ENCODE measurements at regions not wholly inside any gene's neighbourhood (a gene's known extent, or its start where the extent isn't known, plus 50 kb on each side); places are given as distances from the start of the nearest gene placed in this dataset.

DNA sequence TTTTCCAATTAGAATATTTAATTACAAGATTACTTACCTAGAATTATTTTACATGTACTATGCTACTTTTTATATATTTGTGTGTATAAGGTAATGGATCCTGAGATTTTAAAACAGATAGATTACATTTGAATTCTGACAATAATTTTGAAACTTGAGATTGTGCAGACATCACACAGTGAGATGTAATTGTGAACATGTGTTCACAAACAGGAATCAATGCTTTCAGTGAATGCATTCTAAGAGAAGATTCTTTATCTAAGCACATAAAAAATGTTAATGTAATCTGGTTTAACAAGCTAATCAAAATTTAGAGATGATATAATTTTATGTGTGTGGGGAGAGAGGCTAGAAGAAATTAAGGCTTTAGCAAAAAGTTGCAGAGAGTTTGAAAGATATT, 1925.5 kb downstream of the ARAP2 start:
- TF ChIP-seq, protein P1, sequence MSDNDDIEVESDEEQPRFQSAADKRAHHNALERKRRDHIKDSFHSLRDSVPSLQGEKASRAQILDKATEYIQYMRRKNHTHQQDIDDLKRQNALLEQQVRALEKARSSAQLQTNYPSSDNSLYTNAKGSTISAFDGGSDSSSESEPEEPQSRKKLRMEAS (IDR thresholded peaks at IDR 0.05): no peak
- TF ChIP-seq RAD21 (IDR thresholded peaks at IDR 0.05; ENCODE audit: low read depth): no peak
- TF ChIP-seq, protein P2, sequence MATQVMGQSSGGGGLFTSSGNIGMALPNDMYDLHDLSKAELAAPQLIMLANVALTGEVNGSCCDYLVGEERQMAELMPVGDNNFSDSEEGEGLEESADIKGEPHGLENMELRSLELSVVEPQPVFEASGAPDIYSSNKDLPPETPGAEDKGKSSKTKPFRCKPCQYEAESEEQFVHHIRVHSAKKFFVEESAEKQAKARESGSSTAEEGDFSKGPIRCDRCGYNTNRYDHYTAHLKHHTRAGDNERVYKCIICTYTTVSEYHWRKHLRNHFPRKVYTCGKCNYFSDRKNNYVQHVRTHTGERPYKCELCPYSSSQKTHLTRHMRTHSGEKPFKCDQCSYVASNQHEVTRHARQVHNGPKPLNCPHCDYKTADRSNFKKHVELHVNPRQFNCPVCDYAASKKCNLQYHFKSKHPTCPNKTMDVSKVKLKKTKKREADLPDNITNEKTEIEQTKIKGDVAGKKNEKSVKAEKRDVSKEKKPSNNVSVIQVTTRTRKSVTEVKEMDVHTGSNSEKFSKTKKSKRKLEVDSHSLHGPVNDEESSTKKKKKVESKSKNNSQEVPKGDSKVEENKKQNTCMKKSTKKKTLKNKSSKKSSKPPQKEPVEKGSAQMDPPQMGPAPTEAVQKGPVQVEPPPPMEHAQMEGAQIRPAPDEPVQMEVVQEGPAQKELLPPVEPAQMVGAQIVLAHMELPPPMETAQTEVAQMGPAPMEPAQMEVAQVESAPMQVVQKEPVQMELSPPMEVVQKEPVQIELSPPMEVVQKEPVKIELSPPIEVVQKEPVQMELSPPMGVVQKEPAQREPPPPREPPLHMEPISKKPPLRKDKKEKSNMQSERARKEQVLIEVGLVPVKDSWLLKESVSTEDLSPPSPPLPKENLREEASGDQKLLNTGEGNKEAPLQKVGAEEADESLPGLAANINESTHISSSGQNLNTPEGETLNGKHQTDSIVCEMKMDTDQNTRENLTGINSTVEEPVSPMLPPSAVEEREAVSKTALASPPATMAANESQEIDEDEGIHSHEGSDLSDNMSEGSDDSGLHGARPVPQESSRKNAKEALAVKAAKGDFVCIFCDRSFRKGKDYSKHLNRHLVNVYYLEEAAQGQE (IDR thresholded peaks at IDR 0.05; ENCODE audit: low read depth): no peak
- TF ChIP-seq TCF12 (IDR thresholded peaks at IDR 0.05; ENCODE audit: low read depth): no peak
- TF ChIP-seq FOXM1 (IDR thresholded peaks at IDR 0.05; ENCODE audit: borderline replicate concordance, low read depth): no peak
- no peak for TF ChIP-seq CEBPB (IDR thresholded peaks at IDR 0.05)
- TF ChIP-seq YY1 (IDR thresholded peaks at IDR 0.05; ENCODE audit: low read depth): no peak
- TF ChIP-seq TEAD4 (IDR thresholded peaks at IDR 0.05): no peak
- no peak for TF ChIP-seq ZBTB7A (IDR thresholded peaks at IDR 0.05; ENCODE audit: low read depth)
- TF ChIP-seq, protein P3, sequence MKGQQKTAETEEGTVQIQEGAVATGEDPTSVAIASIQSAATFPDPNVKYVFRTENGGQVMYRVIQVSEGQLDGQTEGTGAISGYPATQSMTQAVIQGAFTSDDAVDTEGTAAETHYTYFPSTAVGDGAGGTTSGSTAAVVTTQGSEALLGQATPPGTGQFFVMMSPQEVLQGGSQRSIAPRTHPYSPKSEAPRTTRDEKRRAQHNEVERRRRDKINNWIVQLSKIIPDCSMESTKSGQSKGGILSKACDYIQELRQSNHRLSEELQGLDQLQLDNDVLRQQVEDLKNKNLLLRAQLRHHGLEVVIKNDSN (IDR thresholded peaks at IDR 0.05): no peak
- no peak for TF ChIP-seq NFIC (IDR thresholded peaks at IDR 0.05)
- no peak for TF ChIP-seq EP300 (IDR thresholded peaks at IDR 0.05; ENCODE audit: borderline replicate concordance)
- TF ChIP-seq EGR1 (IDR thresholded peaks at IDR 0.05): no peak
- TF ChIP-seq TAF1 (IDR thresholded peaks at IDR 0.05; ENCODE audit: low read depth): no peak
- no peak for TF ChIP-seq CREB1 (IDR thresholded peaks at IDR 0.05; ENCODE audit: low read depth)

DNA sequence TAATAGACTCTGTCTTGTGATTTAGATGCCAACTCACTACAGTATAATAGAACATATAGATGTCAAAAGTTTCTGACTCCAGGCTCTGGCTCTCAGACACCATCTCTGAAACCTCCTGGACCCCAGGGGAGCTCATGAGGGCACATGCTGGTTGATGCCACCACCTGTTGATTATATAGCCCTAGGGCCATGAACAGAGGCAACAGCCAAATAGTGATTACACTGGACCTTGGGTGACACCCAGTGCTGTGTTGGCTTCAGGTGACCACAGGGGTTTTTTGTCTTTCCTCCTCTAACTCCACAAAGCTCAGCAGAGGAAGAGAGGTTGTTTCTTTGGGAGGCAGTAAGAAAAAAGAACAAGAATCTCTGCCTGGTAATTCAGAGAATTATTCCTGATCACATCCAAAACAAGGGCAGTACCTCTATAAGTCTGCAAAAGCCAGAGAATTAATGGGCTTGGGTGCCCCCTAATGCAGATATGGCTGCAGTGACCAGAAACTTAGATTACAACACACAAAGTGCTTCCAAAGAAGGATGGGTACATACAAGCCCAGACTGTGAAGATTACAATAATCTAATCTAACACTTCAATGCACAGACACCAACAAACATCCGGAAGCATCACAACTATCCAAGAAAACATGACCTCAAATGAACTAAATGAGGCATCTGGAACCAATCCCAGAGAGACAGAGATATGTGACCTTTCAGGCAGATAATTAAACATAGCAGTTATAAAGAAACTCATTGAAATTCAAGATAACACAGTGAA, 1920.6 kb downstream of the ARAP2 start:
- TF ChIP-seq RAD21 (IDR thresholded peaks at IDR 0.05; ENCODE audit: low read depth): peak; percentile 8; the same call in 1 of the 2 replicates
- TF ChIP-seq, protein P3 (IDR thresholded peaks at IDR 0.05): no peak

DNA sequence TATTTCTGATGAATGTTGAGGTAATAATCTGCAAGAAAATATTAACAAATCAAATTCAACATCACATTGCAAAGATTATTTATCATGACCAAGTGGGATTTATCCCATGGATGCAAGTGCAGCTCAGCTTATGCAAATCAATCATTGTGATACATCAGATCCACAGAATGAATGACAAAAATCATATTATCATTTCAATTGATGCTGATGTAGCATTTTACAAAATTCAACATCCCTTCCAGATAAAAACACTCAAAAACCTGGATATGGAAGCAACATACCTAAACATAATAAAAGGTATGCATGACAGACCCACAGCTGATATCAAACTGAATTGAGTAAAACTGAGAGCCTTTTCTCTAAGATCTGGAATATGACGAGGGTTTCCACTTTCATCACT, 1915.4 kb downstream of the ARAP2 start:
- TF ChIP-seq ZBTB7A (IDR thresholded peaks at IDR 0.05; ENCODE audit: low read depth) (no peak), YY1 (IDR thresholded peaks at IDR 0.05; ENCODE audit: low read depth) (no peak), TAF1 (IDR thresholded peaks at IDR 0.05; ENCODE audit: low read depth) (no peak), CEBPB (IDR thresholded peaks at IDR 0.05) (no peak), TCF12 (IDR thresholded peaks at IDR 0.05; ENCODE audit: low read depth) (no peak), EGR1 (IDR thresholded peaks at IDR 0.05) (no peak), NFIC (IDR thresholded peaks at IDR 0.05) (no peak), FOXM1 (IDR thresholded peaks at IDR 0.05; ENCODE audit: borderline replicate concordance, low read depth) (no peak), TEAD4 (IDR thresholded peaks at IDR 0.05) (no peak), RAD21 (IDR thresholded peaks at IDR 0.05; ENCODE audit: low read depth) (no peak), CREB1 (IDR thresholded peaks at IDR 0.05; ENCODE audit: low read depth) (no peak), EP300 (IDR thresholded peaks at IDR 0.05; ENCODE audit: borderline replicate concordance) (no peak)
- TF ChIP-seq, protein P3 (IDR thresholded peaks at IDR 0.05): no peak
- TF ChIP-seq, protein P2 (IDR thresholded peaks at IDR 0.05; ENCODE audit: low read depth): no peak
- TF ChIP-seq, protein P1 (IDR thresholded peaks at IDR 0.05): no peak

DNA sequence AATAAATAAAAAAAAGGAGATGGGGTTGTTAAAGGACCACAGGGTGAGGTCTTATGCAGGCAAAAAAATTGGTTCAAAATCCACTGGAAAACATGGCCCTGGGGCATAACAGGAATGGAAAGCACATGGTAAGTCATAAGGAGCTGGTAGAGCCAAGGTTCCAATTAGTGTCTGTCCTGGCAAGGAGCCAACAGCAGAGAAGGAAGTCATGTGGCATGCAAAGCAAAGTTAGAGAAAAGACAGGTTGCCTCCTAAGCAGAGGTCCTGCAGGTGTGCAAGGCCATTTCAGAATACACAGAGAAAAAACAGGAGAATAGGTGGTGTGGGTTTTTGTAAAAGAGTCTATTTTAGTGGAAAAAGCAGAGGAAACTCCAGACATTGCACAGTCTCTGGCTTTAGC, 1881.7 kb downstream of the ARAP2 start:
- TF ChIP-seq YY1 (IDR thresholded peaks at IDR 0.05; ENCODE audit: low read depth) (no peak), TAF1 (IDR thresholded peaks at IDR 0.05; ENCODE audit: low read depth) (no peak), EGR1 (IDR thresholded peaks at IDR 0.05) (no peak), CREB1 (IDR thresholded peaks at IDR 0.05; ENCODE audit: low read depth) (no peak), FOXM1 (IDR thresholded peaks at IDR 0.05; ENCODE audit: borderline replicate concordance, low read depth) (no peak), TCF12 (IDR thresholded peaks at IDR 0.05; ENCODE audit: low read depth) (no peak), RAD21 (IDR thresholded peaks at IDR 0.05; ENCODE audit: low read depth) (no peak), EP300 (IDR thresholded peaks at IDR 0.05; ENCODE audit: borderline replicate concordance) (no peak), TEAD4 (IDR thresholded peaks at IDR 0.05) (no peak), ZBTB7A (IDR thresholded peaks at IDR 0.05; ENCODE audit: low read depth) (no peak), NFIC (IDR thresholded peaks at IDR 0.05) (no peak), CEBPB (IDR thresholded peaks at IDR 0.05) (no peak)
- TF ChIP-seq, protein P3 (IDR thresholded peaks at IDR 0.05): no peak
- TF ChIP-seq, protein P2 (IDR thresholded peaks at IDR 0.05; ENCODE audit: low read depth): no peak
- TF ChIP-seq, protein P1 (IDR thresholded peaks at IDR 0.05): no peak
